ENCODE measurements at regions not wholly inside any gene's neighbourhood (a gene's known extent, or its start where the extent isn't known, plus 50 kb on each side); places are given as distances from the start of the nearest gene placed in this dataset.

- no peak for DNase-seq
These were observed 999.5 kb downstream of the PDHA2 start for GRCh38 chr4:96839441-96839840.

GRCh38 chr4:96841801-96842200, 1001.9 kb downstream of the PDHA2 start:
- DNase-seq = no peak

- no peak for DNase-seq
These were observed 1005.1 kb downstream of the PDHA2 start for GRCh38 chr4:96844858-96845490.

- DNase-seq = no peak
These were observed 1005.9 kb downstream of the PDHA2 start for GRCh38 chr4:96845819-96846218.

GRCh38 chr4:96874657-96875056, 1034.8 kb downstream of the PDHA2 start:
- no peak for DNase-seq

GRCh38 chr4:96879527-96879926, 1039.6 kb downstream of the PDHA2 start:
- DNase-seq = no peak

GRCh38 chr4:96887857-96888256, 1048.0 kb downstream of the PDHA2 start:
- no peak for DNase-seq

GRCh38 chr4:96894621-96895020, 1054.7 kb downstream of the PDHA2 start:
- no peak for DNase-seq

GRCh38 chr4:96895826-96896225, 1055.9 kb downstream of the PDHA2 start:
- DNase-seq = no peak

GRCh38 chr4:96912716-96913115, 1072.8 kb downstream of the PDHA2 start:
- no peak for DNase-seq

- DNase-seq = no peak
These were observed 1073.7 kb downstream of the PDHA2 start for GRCh38 chr4:96913441-96914080.

GRCh38 chr4:96916711-96917110, 1076.8 kb downstream of the PDHA2 start:
- DNase-seq = no peak

GRCh38 chr4:96936886-96937285, 1097.0 kb downstream of the PDHA2 start:
- DNase-seq = no peak

GRCh38 chr4:96946552-96946951, 1106.7 kb downstream of the PDHA2 start:
- DNase-seq = no peak

- no peak for DNase-seq
These were observed 1112.7 kb downstream of the PDHA2 start for GRCh38 chr4:96952610-96953009.

GRCh38 chr4:96955226-96955625, 1115.3 kb downstream of the PDHA2 start:
- no peak for DNase-seq

GRCh38 chr4:96955691-96956090, 1115.8 kb downstream of the PDHA2 start:
- no peak for DNase-seq

- no peak for DNase-seq
These were observed 1129.6 kb downstream of the PDHA2 start for GRCh38 chr4:96969455-96969854.

- DNase-seq = no peak
These were observed 1133.0 kb downstream of the PDHA2 start for GRCh38 chr4:96972920-96973319.

- no peak for DNase-seq
These were observed 1134.4 kb downstream of the PDHA2 start for GRCh38 chr4:96974295-96974694.

- no peak for DNase-seq
These were observed 1143.9 kb downstream of the PDHA2 start for GRCh38 chr4:96983830-96984229.

- DNase-seq = no peak
These were observed 1146.9 kb downstream of the PDHA2 start for GRCh38 chr4:96986816-96987215.

GRCh38 chr4:96991083-96991482, 1151.2 kb downstream of the PDHA2 start:
- DNase-seq = no peak

GRCh38 chr4:96992443-96992842, 1150.8 kb downstream of the STPG2 start:
- no peak for DNase-seq

GRCh38 chr4:96993560-96993959, 1149.7 kb downstream of the STPG2 start:
- DNase-seq = no peak

Measured in activated T-cell treated with anti-CD3 and anti-CD28 coated beads, Interleukin-2, amount 50 U/mL, for 48 hours (primary cell).